ENCODE measurements at regions not wholly inside any gene's neighbourhood (a gene's known extent, or its start where the extent isn't known, plus 50 kb on each side); places are given as distances from the start of the nearest gene placed in this dataset.
"Not testable (repeated sequence)": the region's sequence is repeated elsewhere in the genome, so short reads cannot be mapped to it uniquely, and the experiment has no call there.

GRCh38 chr4:38297061-38297460, 336.9 kb downstream of the PTTG2 start:
- Histone ChIP-seq H3K27me3 (no peaks in the 10 kb centered on the region), H3K4me3 (no peak overlapping the region), H3K4me1 (no peaks in the 10 kb centered on the region), H3K36me3 (no peaks in the 10 kb centered on the region), H3K9me3 (peaks cover 0 to 45% (median 0%) of the 10 kb centered on the region in 3 donors), H3K27ac (no peak overlapping the region)
- 89 to 90% methylated on average over 2 to 3 of the region's 3 CpGs for WGBS, 2 donors (ENCODE audit: low coverage in 1 of 2)
- no peak for TF ChIP-seq EP300 (IDR thresholded peaks at IDR 0.05)
- no peak for TF ChIP-seq POLR2AphosphoS5 (IDR thresholded peaks at IDR 0.05)
- TF ChIP-seq POLR2A (IDR thresholded peaks at IDR 0.05), result no peak
- TF ChIP-seq CTCF (IDR thresholded peaks at IDR 0.05), result no peak
- no peak for ATAC-seq

GRCh38 chr4:38298868-38299713, 338.9 kb downstream of the PTTG2 start:
- TF ChIP-seq POLR2A (IDR thresholded peaks at IDR 0.05) (no peak), CTCF (IDR thresholded peaks at IDR 0.05) (no peak), POLR2AphosphoS5 (IDR thresholded peaks at IDR 0.05) (no peak), EP300 (IDR thresholded peaks at IDR 0.05) (no peak)
- Histone ChIP-seq H3K9me3 (peaks cover 0 to 29% (median 0%) of the 10 kb centered on the region in 3 donors), H3K4me1 (no peaks in the 10 kb centered on the region), H3K27me3 (no peaks in the 10 kb centered on the region), H3K4me3 (no peak overlapping the region), H3K27ac (no peak overlapping the region), H3K36me3 (no peaks in the 10 kb centered on the region)
- WGBS, 2 donors (ENCODE audit: low coverage in 1 of 2), result 50 to 67% methylated on average over 1 of the region's 1 CpG
- ATAC-seq, result no peak

- Histone ChIP-seq H3K27ac (no peak overlapping the region), H3K9me3 (peaks cover 0 to 24% (median 0%) of the 10 kb centered on the region in 3 donors), H3K27me3 (no peaks in the 10 kb centered on the region), H3K4me1 (no peaks in the 10 kb centered on the region), H3K4me3 (no peak overlapping the region), H3K36me3 (no peaks in the 10 kb centered on the region)
- 89% methylated on average over 1 of the region's 2 CpGs; no CpG with 5 or more reads in 1 of the 2 donors for WGBS, 2 donors (ENCODE audit: low coverage in 1 of 2)
- no peak for ATAC-seq
- no peak for TF ChIP-seq POLR2A (IDR thresholded peaks at IDR 0.05)
- TF ChIP-seq EP300 (IDR thresholded peaks at IDR 0.05), result no peak
- TF ChIP-seq CTCF (IDR thresholded peaks at IDR 0.05), result no peak
- no peak for TF ChIP-seq POLR2AphosphoS5 (IDR thresholded peaks at IDR 0.05)
These were observed 342.7 kb downstream of the PTTG2 start for GRCh38 chr4:38302910-38303309.

GRCh38 chr4:38304460-38304859, 344.3 kb downstream of the PTTG2 start:
- not testable (repeated sequence) for H3K9me3 ChIP-seq, ATAC-seq, H3K36me3 ChIP-seq, H3K4me3 ChIP-seq, H3K27me3 ChIP-seq, H3K27ac ChIP-seq, H3K4me1 ChIP-seq
- WGBS, 2 donors (ENCODE audit: low coverage in 1 of 2), result 91% methylated on average over 5 of the region's 5 CpGs; no CpG with 5 or more reads in 1 of the 2 donors

- no peak for TF ChIP-seq CTCF (IDR thresholded peaks at IDR 0.05)
- TF ChIP-seq POLR2AphosphoS5 (IDR thresholded peaks at IDR 0.05), result no peak
- no peak for TF ChIP-seq EP300 (IDR thresholded peaks at IDR 0.05)
- TF ChIP-seq POLR2A (IDR thresholded peaks at IDR 0.05), result no peak
- H3K27ac ChIP-seq, result no peak overlapping the region
- ATAC-seq, result no peak
- WGBS, 2 donors (ENCODE audit: low coverage in 1 of 2), result 20 to 32% methylated on average over 3 of the region's 3 CpGs
- no peak overlapping the region for H3K4me3 ChIP-seq
- no peaks in the 10 kb centered on the region for H3K9me3 ChIP-seq
- H3K27me3 ChIP-seq, result no peaks in the 10 kb centered on the region
- no peaks in the 10 kb centered on the region for H3K4me1 ChIP-seq
- no peaks in the 10 kb centered on the region for H3K36me3 ChIP-seq
These were observed 346.4 kb downstream of the PTTG2 start for GRCh38 chr4:38306482-38307071.

Data from gastroesophageal sphincter (tissue), 4 donors.